GM12873 (cell line): ENCODE measurements at regions not wholly inside any gene's neighbourhood (a gene's known extent, or its start where the extent isn't known, plus 50 kb on each side); places are given as distances from the start of the nearest gene placed in this dataset.

Experiments used
- CTCF ChIP-seq: IDR thresholded peaks from 2 replicates; pipeline ENCODE4 v1.5.1; 2012; ENCODE audit warnings: low read depth, mild to moderate bottlenecking, moderate library complexity, low read length, control low read depth; ENCODE audit not compliant: insufficient read depth; ENCODE audit errors: missing control alignments

- TF ChIP-seq CTCF, result no peak
Measured at GRCh38 chr2:57941816-57942215, 104.8 kb upstream of the VRK2 start.

- TF ChIP-seq CTCF, result no peak
Measured at GRCh38 chr2:57943315-57943714, 103.3 kb upstream of the VRK2 start.

GRCh38 chr2:57947398-57947797 lies 99.2 kb upstream of the VRK2 start:
- TF ChIP-seq CTCF, result no peak

- TF ChIP-seq CTCF, result no peak
Measured at GRCh38 chr2:57954020-57954419, 92.6 kb upstream of the VRK2 start.

- no peak for TF ChIP-seq CTCF
Measured at GRCh38 chr2:57957238-57957637, 89.4 kb upstream of the VRK2 start.

- no peak for TF ChIP-seq CTCF
Measured at GRCh38 chr2:57959390-57959789, 87.2 kb upstream of the VRK2 start.

GRCh38 chr2:57962861-57963260 lies 83.7 kb upstream of the VRK2 start:
- TF ChIP-seq CTCF, result no peak
